Hindlimb muscle (tissue), 1 donor: ENCODE measurements at regions not wholly inside any gene's neighbourhood (a gene's known extent, or its start where the extent isn't known, plus 50 kb on each side); places are given as distances from the start of the nearest gene placed in this dataset.

Experiments used
- DNase-seq: peaks from one replicate; pipeline ENCODE4 v3.0.0-alpha.2; 2013

GRCh38 chr7:88402529-88402928 is 95.8 kb upstream of the STEAP4 start:
- DNase-seq: no peak

DNA sequence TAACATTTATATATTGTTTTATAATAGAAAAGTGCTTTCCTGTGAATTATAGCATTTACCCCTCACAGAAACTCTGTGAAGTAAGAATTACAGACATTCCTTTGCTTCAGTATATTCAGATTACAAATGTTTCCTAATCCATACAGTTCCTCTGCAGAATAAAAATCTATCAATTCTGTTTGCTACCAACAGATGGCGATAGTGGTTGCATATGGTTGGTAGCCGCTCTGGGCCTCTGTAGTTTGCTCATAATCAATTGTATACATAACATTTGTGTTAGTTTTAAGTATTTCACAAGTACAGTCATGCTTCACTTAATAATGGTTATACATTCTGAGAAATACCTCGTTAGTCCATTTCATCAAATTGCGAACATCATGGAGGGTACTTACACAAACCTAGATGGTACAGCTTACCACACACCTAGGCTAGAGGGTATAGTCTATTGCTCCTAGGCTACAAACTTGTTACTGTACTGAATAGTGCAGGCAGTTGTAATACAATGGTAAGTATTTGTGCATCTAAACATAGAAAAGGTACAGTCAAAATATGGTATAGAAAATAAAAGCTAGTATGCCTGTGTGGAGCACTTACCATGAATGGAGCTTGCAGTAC is 94.4 kb upstream of the STEAP4 start:
- no peak for DNase-seq

- no peak for DNase-seq
Observed at GRCh38 chr7:88399696-88400240, 93.1 kb upstream of the STEAP4 start.

- DNase-seq: no peak
Observed at GRCh38 chr7:88399036-88399435, 92.3 kb upstream of the STEAP4 start.

DNA sequence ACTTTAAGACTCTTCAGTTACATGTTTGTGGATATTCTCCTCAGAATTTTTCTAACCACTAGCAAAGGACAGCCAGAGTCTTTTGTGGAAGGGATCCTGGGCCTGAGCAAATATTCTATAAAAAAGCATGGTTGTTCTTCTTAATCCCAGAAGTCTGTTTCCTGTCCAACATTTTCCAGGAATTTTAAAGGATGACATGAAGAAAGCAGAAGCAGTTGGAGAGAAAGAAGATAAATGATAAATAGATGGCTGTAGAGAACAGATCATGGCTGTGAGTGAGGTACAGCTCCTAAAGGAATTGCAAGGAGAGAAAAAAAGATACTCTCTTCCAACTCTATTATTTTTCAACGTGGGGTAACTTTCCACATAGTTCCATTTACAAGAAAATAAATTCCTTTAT is 91.8 kb upstream of the STEAP4 start:
- peak; percentile 49 for DNase-seq

DNA sequence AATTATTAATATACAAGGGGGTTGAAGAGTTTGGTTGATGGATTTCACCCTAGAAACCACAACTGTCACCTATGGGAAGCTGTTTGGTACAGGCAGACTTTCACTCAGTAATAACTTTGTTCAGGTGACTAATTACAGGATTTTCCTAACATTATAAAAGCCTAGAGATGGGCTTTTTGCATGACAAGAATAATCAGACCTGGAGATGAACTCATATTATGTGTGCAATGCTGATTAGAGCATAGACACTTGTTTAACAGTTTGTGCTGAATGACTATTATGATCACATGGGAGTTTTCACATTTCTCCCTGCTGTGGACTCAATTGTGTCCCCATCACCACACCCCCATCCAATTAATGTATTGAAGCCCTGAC is 90.2 kb upstream of the STEAP4 start:
- DNase-seq: no peak

DNA sequence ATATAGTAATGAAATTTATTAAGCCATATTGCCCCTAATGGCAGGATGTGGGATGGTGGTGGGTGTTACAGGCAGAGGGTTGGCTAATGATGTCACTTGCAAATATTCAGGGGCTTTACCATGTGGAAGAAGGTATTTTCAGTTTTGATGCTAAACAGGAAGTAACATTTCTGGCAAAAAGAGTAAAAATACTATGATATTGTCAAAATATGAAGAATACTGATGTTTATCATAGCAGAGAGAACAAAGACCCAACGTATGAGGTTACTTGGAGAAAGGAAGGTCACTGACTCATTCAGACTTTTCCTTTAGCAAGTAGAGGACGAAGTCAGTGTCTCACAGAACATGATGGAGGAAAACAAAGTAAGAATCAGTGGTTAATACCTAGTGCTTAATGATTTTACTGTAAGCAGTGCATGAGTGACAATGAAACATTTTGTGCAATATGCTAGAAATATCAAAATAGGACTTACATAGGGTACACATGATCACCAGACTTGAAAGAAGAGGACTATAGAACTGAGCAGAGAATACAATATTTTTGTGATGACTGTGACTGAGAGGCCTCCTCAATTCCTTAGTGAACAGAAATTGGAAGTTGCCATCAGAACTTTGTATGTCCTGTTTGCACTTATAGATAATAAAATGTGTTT is 89.7 kb upstream of the STEAP4 start:
- DNase-seq: no peak

GRCh38 chr7:88395715-88396114 is 89.0 kb upstream of the STEAP4 start:
- DNase-seq: no peak

DNA sequence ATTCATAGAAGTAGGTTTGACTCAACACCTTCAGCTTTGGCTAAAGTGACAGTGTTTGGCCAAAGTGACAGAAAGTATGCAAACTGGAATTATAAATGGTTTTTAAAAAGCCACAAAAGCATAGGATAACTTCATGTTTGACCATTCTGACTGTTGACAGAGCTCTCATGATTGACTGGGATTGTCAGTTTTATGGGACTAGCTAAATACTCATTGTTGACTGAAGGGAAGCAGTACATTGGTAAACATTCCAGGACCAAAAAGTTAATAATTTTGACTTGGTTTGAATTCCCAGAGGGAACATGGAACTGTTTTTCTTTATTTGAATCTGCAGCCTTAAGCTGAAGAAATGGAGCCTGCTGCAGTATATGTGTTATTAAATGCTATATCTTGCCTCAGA is 84.6 kb upstream of the STEAP4 start:
- DNase-seq: no peak

DNA sequence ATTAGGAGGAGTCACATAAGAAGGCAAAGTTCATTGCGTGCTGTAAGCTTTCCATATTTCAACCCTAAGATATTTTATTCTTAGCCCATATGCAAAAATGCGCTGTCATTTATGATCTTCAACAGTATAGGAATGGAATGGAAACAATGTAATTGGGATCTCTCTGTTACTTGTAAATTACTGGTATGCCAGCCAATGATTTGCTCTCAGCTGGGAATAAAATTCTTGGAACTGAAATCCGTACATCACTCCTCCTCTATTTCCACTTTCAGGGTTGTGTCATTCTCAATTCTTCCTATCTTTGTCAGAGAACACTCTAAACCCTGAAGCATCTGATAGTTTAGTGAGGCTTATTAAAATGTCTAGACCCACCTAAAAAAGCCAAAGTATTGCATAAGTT is 80.7 kb upstream of the STEAP4 start:
- no peak for DNase-seq

GRCh38 chr7:88386665-88387156 is 80.0 kb upstream of the STEAP4 start:
- DNase-seq: no peak

- DNase-seq: no peak
Observed at GRCh38 chr7:88377434-88377833, 70.7 kb upstream of the STEAP4 start.

- DNase-seq: no peak
Observed at GRCh38 chr7:88368686-88369085, 62.0 kb upstream of the STEAP4 start.

DNA sequence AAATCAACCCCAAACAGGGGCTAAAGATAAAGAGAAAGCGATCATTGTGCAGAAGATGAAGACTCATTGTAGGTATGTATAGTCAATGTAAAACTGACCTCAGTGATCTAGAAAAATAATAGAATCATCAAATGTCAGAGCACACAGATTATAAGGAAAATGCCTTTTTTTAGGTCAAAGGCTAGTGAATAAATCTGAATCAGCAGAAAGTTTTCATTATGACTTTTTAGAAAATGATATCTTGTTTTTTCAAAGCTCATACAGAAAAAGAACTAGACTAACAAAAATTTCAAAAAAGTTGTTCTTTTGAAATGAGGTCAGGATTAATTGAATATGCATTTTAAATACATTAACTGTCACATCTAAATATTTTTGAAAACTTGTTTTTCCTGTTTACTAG is 60.2 kb upstream of the STEAP4 start:
- no peak for DNase-seq

GRCh38 chr7:88363869-88364268 is 57.2 kb upstream of the STEAP4 start:
- no peak for DNase-seq

DNA sequence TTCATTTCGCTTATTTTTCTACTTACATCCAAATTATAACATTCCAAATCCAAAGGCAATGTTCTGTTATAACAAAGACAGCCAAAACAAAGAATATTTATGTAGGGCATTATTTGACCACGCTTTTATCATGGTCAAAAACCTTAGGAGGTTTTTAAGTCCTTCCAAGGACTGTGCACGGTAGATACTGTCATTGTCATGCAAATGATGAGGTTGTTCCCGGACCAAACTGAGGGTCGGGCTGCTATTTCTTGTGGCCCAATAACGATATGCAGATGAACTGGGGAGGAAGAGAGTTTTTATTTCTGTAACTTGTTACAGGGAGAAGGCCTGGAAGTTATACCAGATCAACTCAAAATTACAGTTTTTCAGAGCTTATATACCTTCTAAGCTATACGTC is 56.6 kb upstream of the STEAP4 start:
- DNase-seq: no peak

GRCh38 chr7:88361357-88361756 is 54.7 kb upstream of the STEAP4 start:
- DNase-seq: no peak

DNA sequence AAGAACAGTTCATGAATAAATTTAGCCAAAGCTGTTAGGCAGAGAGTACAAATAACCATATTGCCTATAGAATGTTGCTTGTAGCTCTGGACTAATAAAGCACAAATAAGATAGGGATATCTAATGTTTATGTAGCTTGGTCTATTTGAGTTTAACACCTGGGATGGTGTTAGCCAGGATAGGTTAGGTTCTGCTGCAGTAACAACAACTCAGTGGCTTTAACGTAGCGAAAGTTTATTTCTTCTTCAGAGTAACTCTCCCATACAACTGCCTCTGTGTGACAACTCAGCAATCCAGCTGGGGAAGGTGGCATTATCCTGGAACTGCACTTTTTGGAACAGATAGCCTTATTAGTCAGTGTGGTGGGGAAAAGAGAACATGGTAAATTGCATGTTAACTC is 52.2 kb upstream of the STEAP4 start:
- DNase-seq: no peak

DNA sequence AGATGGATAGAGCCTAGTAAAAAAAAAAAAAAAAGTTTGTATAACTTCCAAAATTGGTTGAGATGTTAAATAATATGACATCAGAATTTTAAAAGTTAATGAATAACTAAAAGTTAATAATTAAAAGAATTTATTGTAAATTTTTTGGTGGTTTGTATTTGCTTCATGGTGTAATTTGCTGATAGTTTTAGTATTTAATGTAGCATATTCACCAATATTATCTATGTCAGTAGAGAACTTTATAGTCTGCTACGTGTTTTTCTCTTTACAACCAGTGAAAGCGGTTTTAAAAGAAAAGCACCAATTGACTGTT is 51.8 kb upstream of the STEAP4 start:
- DNase-seq: no peak

DNA sequence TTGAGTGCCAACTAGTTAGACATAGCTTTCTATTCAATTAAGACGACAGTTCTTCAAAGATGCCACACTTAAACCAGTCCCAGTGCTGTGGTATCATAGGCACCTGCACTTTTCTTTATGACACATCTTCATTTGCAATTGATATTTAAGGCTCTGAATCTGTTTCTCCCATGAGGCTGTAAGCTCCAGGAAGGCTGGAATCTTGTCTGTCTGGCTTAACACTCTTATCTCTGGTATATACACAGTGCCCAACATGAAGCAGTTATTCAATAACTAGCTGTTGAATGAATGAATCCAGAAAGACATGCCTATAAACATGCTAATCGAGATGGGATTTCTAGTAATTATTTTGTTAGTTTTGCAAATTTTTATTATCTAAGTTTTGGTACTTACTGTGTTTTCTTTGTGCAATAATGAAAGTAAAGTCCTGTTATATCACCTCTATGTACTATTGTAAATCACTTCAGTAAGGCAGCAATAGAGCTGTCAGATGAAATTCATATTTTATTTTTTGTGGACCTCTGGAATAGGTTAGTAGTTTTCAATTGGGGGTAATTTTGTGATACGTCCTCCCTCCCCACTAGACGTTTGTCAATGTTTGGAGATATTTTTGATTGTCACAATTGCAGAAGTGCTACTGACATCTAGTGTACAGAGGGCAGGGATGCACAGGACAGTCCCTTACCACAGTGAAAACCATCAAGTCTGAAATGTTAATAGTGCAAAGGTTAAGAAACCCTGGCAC is 51.3 kb upstream of the STEAP4 start:
- DNase-seq: no peak

- DNase-seq: no peak
Observed at GRCh38 chr7:88357294-88357693, 50.6 kb upstream of the STEAP4 start.
